ENCODE measurements at regions not wholly inside any gene's neighbourhood (a gene's known extent, or its start where the extent isn't known, plus 50 kb on each side); places are given as distances from the start of the nearest gene placed in this dataset.

- TF ChIP-seq POLR2A (IDR thresholded peaks at IDR 0.05): no peak
- TF ChIP-seq CTCF (IDR thresholded peaks at IDR 0.05): no peak
These were observed 574.3 kb upstream of the PCDH20 start for GRCh38 chr13:61989978-61990377.
